Body of pancreas (tissue), 4 donors: ENCODE measurements at regions not wholly inside any gene's neighbourhood (a gene's known extent, or its start where the extent isn't known, plus 50 kb on each side); places are given as distances from the start of the nearest gene placed in this dataset.

ENCODE experiments used
- ATAC-seq: fragments of 150-250 bp; one replicate; pipeline ENCODE4 v1.9.1; 2016
- DNase-seq, 4 donors: peaks; one replicate each; pipeline ENCODE4 v3.0.0-alpha.2; 2019
- H3K27ac ChIP-seq, 4 donors: fragments of 200-600 bp; sonication (generic); 1 replicate in 3 of 4; 2 replicates in 1 of 4; pipeline versions ENCODE4 v1.5.1 to v1.6.1; 2016 to 2019; ENCODE audit warnings: mild to moderate bottlenecking in 1 of 4, mixed read lengths in 1 of 4, moderate library complexity in 1 of 4
- H3K27me3 ChIP-seq, 2 donors: fragments of 200-600 bp; sonication (generic); one replicate each; pipeline ENCODE4 v1.6.0; 2016; ENCODE audit warnings: mild to moderate bottlenecking in 1 of 2
- H3K36me3 ChIP-seq, 2 donors: fragments of 200-600 bp; sonication (generic); replicated peaks in 1 of 2; 2 replicates each; pipeline ENCODE4 v1.5.1; 2016; ENCODE audit warnings: low read depth in 2 of 2; ENCODE audit not compliant: insufficient read depth in 1 of 2
- H3K4me1 ChIP-seq: fragments of 200-600 bp; sonication (generic); one replicate; pipeline ENCODE4 v1.6.0; 2016
- H3K4me3 ChIP-seq, 2 donors: fragments of 200-600 bp; sonication (generic); 1 replicate in 1 of 2; 2 replicates in 1 of 2; pipeline ENCODE4 v1.5.1; 2016 to 2019
- H3K9me3 ChIP-seq, 3 donors: fragments of 200-600 bp; sonication (generic); 1 replicate in 2 of 3; 2 replicates in 1 of 3; pipeline ENCODE4 v1.5.1; 2016
- CTCF ChIP-seq, 7 experiments: fragments of 450-650 bp in 4 of 7; fragments of 200-600 bp in 3 of 7; sonication (generic) in 3 of 7; IDR thresholded peaks; one replicate each; pipeline ENCODE4 v1.5.1; 2016 to 2019; ENCODE audit warnings: antibody characterized with exemption in 7 of 7
- POLR2A ChIP-seq, 3 donors: fragments of 450-650 bp; IDR thresholded peaks; one replicate each; pipeline ENCODE4 v1.6.1; 2016; ENCODE audit warnings: antibody characterized with exemption in 3 of 3, mild to moderate bottlenecking in 2 of 3
- WGBS, 2 donors: methylation state at CpG; one replicate each; pipeline ENCODE4 v1.1.5; 2017; 5-methylcytosine and 5-hydroxymethylcytosine counted together
- intact Hi-C: fragments of 100-400 bp; cut with DNase I; formaldehyde crosslinking; loops from one replicate; pipeline ENCODE4 v1.15.1; 2023

- WGBS, 2 donors, result 3 to 23% methylated on average over 3 of the region's 3 CpGs
- no peaks in the 10 kb centered on the region for H3K27me3 ChIP-seq
- intact Hi-C loops, result no loop called here
These were observed 169.1 kb downstream of the GUCY2F start for GRCh38 chrX:109312757-109313156.

DNA sequence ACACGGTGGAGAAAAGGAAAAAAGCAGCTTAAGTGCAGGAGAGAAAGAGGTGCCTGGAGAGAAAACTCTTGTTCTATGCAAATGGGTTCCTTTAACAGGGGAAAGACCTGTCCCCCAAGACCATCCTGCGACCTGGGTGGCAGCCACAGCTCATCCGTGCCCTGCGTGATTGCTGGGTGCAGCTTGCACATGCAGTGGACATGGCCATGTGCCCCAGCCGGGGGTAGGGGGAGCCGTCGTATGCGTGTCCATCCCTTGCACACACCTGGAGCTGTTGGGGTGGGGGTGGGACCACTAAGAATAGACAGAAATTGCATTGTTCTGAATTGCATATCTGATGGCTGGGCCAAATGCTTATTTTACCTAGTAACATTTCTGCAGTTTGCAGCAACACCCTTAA, 171.9 kb downstream of the GUCY2F start:
- Histone ChIP-seq H3K4me1 (no peaks in the 10 kb centered on the region), H3K36me3 (no peaks in the 10 kb centered on the region), H3K4me3 (no peak overlapping the region), H3K9me3 (no peaks in the 10 kb centered on the region), H3K27ac (no peak overlapping the region), H3K27me3 (no peaks in the 10 kb centered on the region)
- WGBS, 2 donors, result 63 to 84% methylated on average over 1 to 8 of the region's 8 CpGs
- no peak for ATAC-seq
- intact Hi-C loops, result no loop called here
- no peak for DNase-seq
- TF ChIP-seq CTCF (IDR thresholded peaks at IDR 0.05) (no peak), POLR2A (IDR thresholded peaks at IDR 0.05) (no peak)

More at GRCh38 chrX:109312757-109313156, 169.1 kb downstream of the GUCY2F start:
- DNase-seq (no peak), ATAC-seq (no peak)
- Histone ChIP-seq H3K4me1 (no peaks in the 10 kb centered on the region), H3K4me3 (no peak overlapping the region), H3K36me3 (no peaks in the 10 kb centered on the region), H3K9me3 (no peaks in the 10 kb centered on the region), H3K27ac (no peak overlapping the region)
- no peak for TF ChIP-seq POLR2A (IDR thresholded peaks at IDR 0.05)
- TF ChIP-seq CTCF (IDR thresholded peaks at IDR 0.05), result no peak

DNA sequence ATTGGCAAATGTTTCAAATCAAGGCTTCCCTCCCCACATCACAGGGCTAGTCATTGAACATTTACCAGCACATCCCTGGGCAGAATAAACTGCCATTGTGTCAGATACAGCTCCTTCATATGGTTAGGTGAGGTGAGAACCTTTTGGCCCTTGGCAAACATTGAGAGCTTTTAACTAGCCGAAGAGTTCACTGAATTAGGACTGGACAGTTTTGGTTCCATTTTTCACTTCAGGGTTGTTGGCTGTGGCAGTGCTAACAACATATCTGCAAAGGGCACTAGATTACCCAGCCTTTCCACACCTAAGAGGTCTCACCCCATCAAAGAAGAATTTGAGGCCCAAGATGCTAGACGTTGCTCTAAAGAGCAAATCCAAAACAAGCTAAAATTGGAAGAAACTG, 180.7 kb downstream of the GUCY2F start:
- Histone ChIP-seq H3K4me3 (no peak overlapping the region), H3K27me3 (no peaks in the 10 kb centered on the region), H3K9me3 (no peaks in the 10 kb centered on the region), H3K27ac (no peak overlapping the region), H3K4me1 (no peaks in the 10 kb centered on the region), H3K36me3 (no peaks in the 10 kb centered on the region)
- WGBS, 2 donors, result 28 to 45% methylated on average over 2 of the region's 2 CpGs
- intact Hi-C loops, result no loop called here
- ATAC-seq (no peak), DNase-seq (no peak)
- TF ChIP-seq POLR2A (IDR thresholded peaks at IDR 0.05) (no peak), CTCF (IDR thresholded peaks at IDR 0.05) (no peak)

- WGBS, 2 donors, result 29 to 44% methylated on average over 1 of the region's 1 CpG
These were observed 181.5 kb downstream of the GUCY2F start for GRCh38 chrX:109300415-109300814.

More at GRCh38 chrX:109300415-109300814, 181.5 kb downstream of the GUCY2F start:
- Histone ChIP-seq H3K4me1 (no peaks in the 10 kb centered on the region), H3K27ac (no peak overlapping the region), H3K9me3 (no peaks in the 10 kb centered on the region), H3K27me3 (no peaks in the 10 kb centered on the region), H3K36me3 (no peaks in the 10 kb centered on the region), H3K4me3 (no peak overlapping the region)
- TF ChIP-seq CTCF (IDR thresholded peaks at IDR 0.05) (no peak), POLR2A (IDR thresholded peaks at IDR 0.05) (no peak)
- intact Hi-C loops, result no loop called here
- no peak for ATAC-seq
- DNase-seq, result no peak
